ENCODE measurements at regions not wholly inside any gene's neighbourhood (a gene's known extent, or its start where the extent isn't known, plus 50 kb on each side); places are given as distances from the start of the nearest gene placed in this dataset.

DNA sequence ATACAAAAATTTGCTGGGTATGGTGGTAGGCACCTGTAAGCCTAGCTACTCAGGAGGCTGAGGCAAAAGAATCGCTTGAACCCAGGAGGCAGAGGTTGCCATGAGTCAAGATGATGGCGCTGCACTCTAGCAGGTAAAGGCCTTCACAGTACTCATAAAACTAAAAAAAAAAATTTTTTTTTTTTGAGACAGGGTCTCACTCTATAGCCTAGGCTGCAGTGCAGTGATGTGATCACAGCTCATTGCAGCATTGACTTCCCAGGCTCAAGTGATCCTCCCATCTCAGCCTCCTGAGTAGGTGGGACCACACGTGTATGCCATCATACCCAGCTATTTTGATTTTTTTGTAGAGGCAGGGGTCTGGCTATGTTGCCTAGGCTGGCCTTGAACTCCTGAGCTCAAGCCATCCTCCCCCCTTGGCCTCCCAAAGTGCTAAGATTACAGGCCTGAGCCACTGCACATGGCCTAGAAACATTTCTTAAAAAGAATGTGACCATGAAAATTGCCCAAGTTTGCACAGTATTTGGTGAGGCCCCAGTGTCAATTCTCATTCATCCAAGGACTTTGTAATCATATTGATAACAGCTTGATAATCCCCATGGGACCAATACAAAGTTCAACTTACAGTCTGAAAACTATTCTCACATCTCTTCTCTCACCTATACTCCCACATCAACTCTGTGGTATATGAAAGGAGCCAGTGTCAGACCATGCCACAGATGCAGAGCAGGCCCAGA lies 64.2 kb upstream of the MYCN start:
- TF ChIP-seq, protein P1, sequence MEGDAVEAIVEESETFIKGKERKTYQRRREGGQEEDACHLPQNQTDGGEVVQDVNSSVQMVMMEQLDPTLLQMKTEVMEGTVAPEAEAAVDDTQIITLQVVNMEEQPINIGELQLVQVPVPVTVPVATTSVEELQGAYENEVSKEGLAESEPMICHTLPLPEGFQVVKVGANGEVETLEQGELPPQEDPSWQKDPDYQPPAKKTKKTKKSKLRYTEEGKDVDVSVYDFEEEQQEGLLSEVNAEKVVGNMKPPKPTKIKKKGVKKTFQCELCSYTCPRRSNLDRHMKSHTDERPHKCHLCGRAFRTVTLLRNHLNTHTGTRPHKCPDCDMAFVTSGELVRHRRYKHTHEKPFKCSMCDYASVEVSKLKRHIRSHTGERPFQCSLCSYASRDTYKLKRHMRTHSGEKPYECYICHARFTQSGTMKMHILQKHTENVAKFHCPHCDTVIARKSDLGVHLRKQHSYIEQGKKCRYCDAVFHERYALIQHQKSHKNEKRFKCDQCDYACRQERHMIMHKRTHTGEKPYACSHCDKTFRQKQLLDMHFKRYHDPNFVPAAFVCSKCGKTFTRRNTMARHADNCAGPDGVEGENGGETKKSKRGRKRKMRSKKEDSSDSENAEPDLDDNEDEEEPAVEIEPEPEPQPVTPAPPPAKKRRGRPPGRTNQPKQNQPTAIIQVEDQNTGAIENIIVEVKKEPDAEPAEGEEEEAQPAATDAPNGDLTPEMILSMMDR (IDR thresholded peaks at IDR 0.05; ENCODE audit: unreplicated experiment), result no peak
- intact Hi-C loops (cut with micrococcal nuclease; ENCODE audit: unreplicated experiment), result no loop called here
- Mint-ChIP-seq H3K4me1 (ENCODE audit: low read depth, unreplicated experiment) (no peaks in the 10 kb centered on the region), H3K27ac (ENCODE audit: unreplicated experiment) (no peak overlapping the region), H3K36me3 (ENCODE audit: insufficient read depth, unreplicated experiment) (no peaks in the 10 kb centered on the region), H3K9me3 (ENCODE audit: low read depth, unreplicated experiment) (peaks cover 3% of the 10 kb centered on the region), H3K27me3 (ENCODE audit: unreplicated experiment) (no peaks in the 10 kb centered on the region), H3K4me3 (ENCODE audit: low read depth, unreplicated experiment) (no peak overlapping the region)
- CTCF ChIA-PET, result no interaction called here
- DNase-seq, result no peak
- no TSS peak for BruUV-seq (replicated peaks)

DNA sequence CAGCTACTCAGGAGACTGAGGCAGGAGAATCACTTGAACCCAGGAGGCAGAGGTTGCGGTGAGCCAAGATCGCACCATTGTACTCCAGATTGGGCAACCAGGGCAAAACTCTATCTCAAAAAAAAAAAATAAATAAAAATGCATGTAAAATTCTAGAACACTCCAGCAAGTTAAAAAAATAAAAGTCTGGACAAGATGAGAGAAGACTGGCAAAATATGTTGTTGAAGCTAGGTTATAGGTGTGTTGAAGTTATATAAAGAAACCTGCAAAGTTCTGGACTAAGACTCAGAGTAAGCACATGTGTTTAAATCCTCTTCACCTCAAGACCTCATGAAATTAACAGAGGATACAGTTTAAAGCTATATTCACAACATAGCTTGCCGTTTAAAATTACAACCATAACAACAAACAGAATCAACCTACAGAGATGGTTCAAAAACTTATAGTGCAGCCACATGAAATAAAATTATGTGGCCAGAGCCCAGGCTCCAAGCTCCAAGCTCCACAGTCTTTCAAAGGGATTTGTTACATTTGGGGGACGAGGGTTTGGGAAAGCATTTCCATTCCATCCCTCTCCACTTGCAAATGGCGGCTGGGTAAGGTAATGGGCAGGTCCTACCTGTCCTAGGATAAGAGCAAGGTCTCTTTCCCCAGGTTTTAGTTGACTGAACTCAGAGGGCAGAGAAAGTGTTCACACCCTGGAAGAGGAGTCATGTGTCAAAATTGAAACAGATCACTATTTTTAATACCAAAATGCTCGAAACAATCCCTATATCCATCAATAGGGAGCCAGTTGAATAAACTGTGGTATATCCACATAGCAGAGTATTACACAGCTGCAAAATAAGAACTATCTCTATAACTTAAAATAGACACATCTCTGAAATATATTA lies 59.9 kb upstream of the MYCN start:
- Mint-ChIP-seq H3K27me3 (ENCODE audit: unreplicated experiment) (no peaks in the 10 kb centered on the region), H3K4me3 (ENCODE audit: low read depth, unreplicated experiment) (no peak overlapping the region), H3K4me1 (ENCODE audit: low read depth, unreplicated experiment) (no peaks in the 10 kb centered on the region), H3K36me3 (ENCODE audit: insufficient read depth, unreplicated experiment) (no peaks in the 10 kb centered on the region), H3K27ac (ENCODE audit: unreplicated experiment) (no peak overlapping the region), H3K9me3 (ENCODE audit: low read depth, unreplicated experiment) (peaks cover 3% of the 10 kb centered on the region)
- intact Hi-C loops (cut with micrococcal nuclease; ENCODE audit: unreplicated experiment), result no loop called here
- CTCF ChIA-PET, result no interaction called here
- no TSS peak for BruUV-seq (replicated peaks)
- no peak for DNase-seq
- TF ChIP-seq, protein P1 (IDR thresholded peaks at IDR 0.05; ENCODE audit: unreplicated experiment), result no peak

DNA sequence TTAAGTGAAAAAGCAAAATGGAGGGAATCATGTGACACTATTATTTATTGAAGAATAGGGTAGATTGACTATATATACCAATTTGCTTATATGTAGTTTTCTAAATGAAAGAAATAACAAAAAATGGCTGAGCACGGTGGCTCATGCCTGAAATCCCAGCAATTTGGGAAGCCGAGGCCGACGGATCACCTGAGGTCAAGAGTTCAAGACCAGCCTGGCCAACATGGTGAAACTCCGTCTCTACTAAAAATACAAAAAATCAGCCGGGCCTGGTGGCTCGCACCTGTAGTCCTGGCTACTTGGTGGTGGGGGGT lies 59.3 kb upstream of the MYCN start:
- H3K36me3 Mint-ChIP-seq (ENCODE audit: insufficient read depth, unreplicated experiment), result no peaks in the 10 kb centered on the region
- CTCF ChIA-PET, result no interaction called here
- no peak for DNase-seq
- no peak overlapping the region for H3K27ac Mint-ChIP-seq (ENCODE audit: unreplicated experiment)
- peaks cover 3% of the 10 kb centered on the region for H3K9me3 Mint-ChIP-seq (ENCODE audit: low read depth, unreplicated experiment)
- no TSS peak for BruUV-seq (replicated peaks)
- intact Hi-C loops (cut with micrococcal nuclease; ENCODE audit: unreplicated experiment), result no loop called here
- H3K4me1 Mint-ChIP-seq (ENCODE audit: low read depth, unreplicated experiment), result no peaks in the 10 kb centered on the region
- TF ChIP-seq, protein P1 (IDR thresholded peaks at IDR 0.05; ENCODE audit: unreplicated experiment), result no peak
- no peaks in the 10 kb centered on the region for H3K27me3 Mint-ChIP-seq (ENCODE audit: unreplicated experiment)
- no peak overlapping the region for H3K4me3 Mint-ChIP-seq (ENCODE audit: low read depth, unreplicated experiment)

DNA sequence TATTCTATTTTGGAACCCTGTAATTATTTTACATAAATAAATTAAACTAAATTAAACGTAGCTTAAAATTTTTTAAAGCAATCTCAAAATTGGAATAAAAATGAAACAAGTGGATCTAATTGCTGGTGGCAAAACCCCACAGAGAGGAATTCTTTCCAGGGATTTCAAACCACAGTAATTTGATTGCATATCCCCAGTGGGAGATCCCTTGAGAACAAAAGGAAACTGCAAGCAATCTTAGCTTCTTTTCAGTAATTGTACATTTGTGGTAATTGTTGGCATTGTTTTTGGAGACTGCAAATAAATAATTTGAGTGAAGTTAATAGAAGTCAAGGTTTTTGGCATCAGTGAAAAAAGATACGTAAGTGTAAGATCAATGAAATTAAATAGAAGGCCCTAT lies 58.7 kb upstream of the MYCN start:
- Mint-ChIP-seq H3K27me3 (ENCODE audit: unreplicated experiment) (no peaks in the 10 kb centered on the region), H3K9me3 (ENCODE audit: low read depth, unreplicated experiment) (peaks cover 3% of the 10 kb centered on the region), H3K4me1 (ENCODE audit: low read depth, unreplicated experiment) (no peaks in the 10 kb centered on the region), H3K27ac (ENCODE audit: unreplicated experiment) (no peak overlapping the region), H3K4me3 (ENCODE audit: low read depth, unreplicated experiment) (no peak overlapping the region), H3K36me3 (ENCODE audit: insufficient read depth, unreplicated experiment) (no peaks in the 10 kb centered on the region)
- CTCF ChIA-PET, result interaction anchor here (0.6 kb wide), 1 partner anchor 1907 kb away, joined by 4 read pairs; no protein-coding TSS in a partner anchor
- DNase-seq, result no peak
- intact Hi-C loops (cut with micrococcal nuclease; ENCODE audit: unreplicated experiment), result no loop called here
- BruUV-seq (replicated peaks), result no TSS peak
- TF ChIP-seq, protein P1 (IDR thresholded peaks at IDR 0.05; ENCODE audit: unreplicated experiment), result no peak

All from Calu3 (cell line).